ENCODE measurements at regions not wholly inside any gene's neighbourhood (a gene's known extent, or its start where the extent isn't known, plus 50 kb on each side); places are given as distances from the start of the nearest gene placed in this dataset.

GRCh38 chr4:13705521-13706041 lies 78.1 kb upstream of the BOD1L1 start:
- POLR2A ChIA-PET (ENCODE audit: partially characterized antibody) = no interaction called here
- CTCF ChIA-PET (ENCODE audit: partially characterized antibody) = interaction anchor here (1.8 kb wide), 1 partner anchor 51 kb away, joined by 5 read pairs; no protein-coding TSS in a partner anchor
- no peak for TF ChIP-seq BRCA1 (IDR thresholded peaks at IDR 0.05; ENCODE audit: low read depth, low read length)
- no peak for TF ChIP-seq HDAC2 (IDR thresholded peaks at IDR 0.05; ENCODE audit: borderline replicate concordance in 1 of 2, low read depth in 2 of 2, low read length in 2 of 2)
- no peak for TF ChIP-seq CTCF (IDR thresholded peaks at IDR 0.05; ENCODE audit: control extremely low read depth in 1 of 3, insufficient read depth in 1 of 3, low read depth in 1 of 3, low read length in 3 of 3)
- no peak for TF ChIP-seq JUND (IDR thresholded peaks at IDR 0.05; ENCODE audit: low read length)
- TF ChIP-seq RBBP5 (IDR thresholded peaks at IDR 0.05; ENCODE audit: borderline replicate concordance, low read depth, low read length) = no peak
- no peak for TF ChIP-seq RXRA (IDR thresholded peaks at IDR 0.05; ENCODE audit: insufficient read depth, low read depth, low read length)
- TF ChIP-seq YY1 (IDR thresholded peaks at IDR 0.05; ENCODE audit: low read depth, low read length) = no peak
- TF ChIP-seq RNF2 (IDR thresholded peaks at IDR 0.05; ENCODE audit: borderline replicate concordance, low read depth, low read length, missing control alignments, poor library complexity, severe bottlenecking) = no peak
- TF ChIP-seq JUN (IDR thresholded peaks at IDR 0.05; ENCODE audit: low read depth, low read length) = no peak
- TF ChIP-seq EGR1 (IDR thresholded peaks at IDR 0.05; ENCODE audit: borderline replicate concordance, low read depth, low read length) = no peak
- TF ChIP-seq TAF1 (IDR thresholded peaks at IDR 0.05; ENCODE audit: low read depth, low read length) = no peak

More at GRCh38 chr4:13705521-13706041, 78.1 kb upstream of the BOD1L1 start:
- no peaks in the 10 kb centered on the region for H3K4me1 ChIP-seq (replicated peaks in 1 of 4; ENCODE audit: control insufficient read depth in 3 of 4, insufficient read depth in 4 of 4, low read length in 3 of 4)
- H3K18ac ChIP-seq (ENCODE audit: extremely low read depth, low read length) = no peak overlapping the region
- H3K23ac ChIP-seq (ENCODE audit: insufficient read length) = no peak overlapping the region
- no peak overlapping the region for H2BK5ac ChIP-seq (ENCODE audit: low read depth, low read length)
- no peak overlapping the region for H3K4ac ChIP-seq (replicated peaks; ENCODE audit: insufficient read length, low read depth, low read length)
- H4K20me1 ChIP-seq (replicated peaks in 1 of 2; ENCODE audit: control insufficient read depth in 1 of 2, insufficient read depth in 2 of 2, low read length in 2 of 2) = no peaks in the 10 kb centered on the region
- H3K23me2 ChIP-seq (ENCODE audit: low read depth, low read length) = no peaks in the 10 kb centered on the region
- no peak overlapping the region for H3K56ac ChIP-seq (replicated peaks; ENCODE audit: insufficient read length, low read depth, low read length)
- no peak overlapping the region for H4K5ac ChIP-seq (ENCODE audit: insufficient read length, low read depth, low read length)
- H2BK120ac ChIP-seq (replicated peaks; ENCODE audit: low read depth, low read length) = no peak overlapping the region
- H4K8ac ChIP-seq (ENCODE audit: extremely low read depth, insufficient read depth, low read length) = no peak overlapping the region
- H3K9ac ChIP-seq (replicated peaks in 1 of 4; ENCODE audit: extremely low read depth in 1 of 4, low read depth in 3 of 4, low read length in 3 of 4) = no peak overlapping the region
- no peak overlapping the region for H3K4me3 ChIP-seq (ENCODE audit: extremely low read depth in 1 of 4, insufficient read depth in 2 of 4, low read depth in 3 of 4, low read length in 4 of 4)
- H4K91ac ChIP-seq (replicated peaks; ENCODE audit: insufficient read length, low read length) = no peak overlapping the region
- H3K79me1 ChIP-seq (ENCODE audit: low read depth, low read length) = no peaks in the 10 kb centered on the region
- H2BK15ac ChIP-seq (ENCODE audit: low read length) = no peak overlapping the region
- H2AFZ ChIP-seq (ENCODE audit: low read length) = 0 out of 2 replicates have a peak overlapping the region, but pooled peaks have one; percentile 56
- H3K14ac ChIP-seq (ENCODE audit: insufficient read length) = no peak overlapping the region
- no peak overlapping the region for H2BK20ac ChIP-seq (ENCODE audit: low read length)
- H3K4me2 ChIP-seq (ENCODE audit: insufficient read depth in 1 of 2, low read depth in 2 of 2, low read length in 2 of 2) = no peak overlapping the region
- no peaks in the 10 kb centered on the region for H3K36me3 ChIP-seq (ENCODE audit: control insufficient read depth in 2 of 4, insufficient read depth in 4 of 4, low read length in 3 of 4)
- H3K79me2 ChIP-seq (ENCODE audit: control insufficient read depth in 1 of 2, insufficient read depth in 2 of 2, low read length in 2 of 2) = no peaks in the 10 kb centered on the region
- no peaks in the 10 kb centered on the region for H3K27me3 ChIP-seq (replicated peaks in 1 of 4; ENCODE audit: control insufficient read depth in 3 of 4, extremely low read depth in 1 of 4, insufficient read depth in 3 of 4, low read length in 3 of 4)
- 90% methylated on average over 9 of the region's 9 CpGs; no CpG with 5 or more reads in 1 of the 2 experiments for WGBS, 2 experiments (ENCODE audit: extremely low coverage in 1 of 2, insufficient coverage in 1 of 2, insufficient read length in 1 of 2, insufficient replicate concordance in 2 of 2, low coverage in 1 of 2, low lambda C conversion rate in 2 of 2, missing lambda C conversion rate in 1 of 2)
- DNase-seq (ENCODE audit: low read depth in 1 of 2, low spot score in 2 of 2) (no peak), FAIRE-seq (no peak)
- H3K27ac ChIP-seq (ENCODE audit: low read depth, low read length) = no peak overlapping the region
- no peak overlapping the region for H2AK5ac ChIP-seq (ENCODE audit: low read depth, low read length)
- no peaks in the 10 kb centered on the region for H3K9me3 ChIP-seq (ENCODE audit: insufficient read depth in 2 of 2, low read depth in 1 of 2, low read length in 1 of 2)
- H2BK12ac ChIP-seq (ENCODE audit: low read depth, low read length) = no peak overlapping the region

Measured in H1 (cell line).